ENCODE measurements at regions not wholly inside any gene's neighbourhood (a gene's known extent, or its start where the extent isn't known, plus 50 kb on each side); places are given as distances from the start of the nearest gene placed in this dataset.

DNA sequence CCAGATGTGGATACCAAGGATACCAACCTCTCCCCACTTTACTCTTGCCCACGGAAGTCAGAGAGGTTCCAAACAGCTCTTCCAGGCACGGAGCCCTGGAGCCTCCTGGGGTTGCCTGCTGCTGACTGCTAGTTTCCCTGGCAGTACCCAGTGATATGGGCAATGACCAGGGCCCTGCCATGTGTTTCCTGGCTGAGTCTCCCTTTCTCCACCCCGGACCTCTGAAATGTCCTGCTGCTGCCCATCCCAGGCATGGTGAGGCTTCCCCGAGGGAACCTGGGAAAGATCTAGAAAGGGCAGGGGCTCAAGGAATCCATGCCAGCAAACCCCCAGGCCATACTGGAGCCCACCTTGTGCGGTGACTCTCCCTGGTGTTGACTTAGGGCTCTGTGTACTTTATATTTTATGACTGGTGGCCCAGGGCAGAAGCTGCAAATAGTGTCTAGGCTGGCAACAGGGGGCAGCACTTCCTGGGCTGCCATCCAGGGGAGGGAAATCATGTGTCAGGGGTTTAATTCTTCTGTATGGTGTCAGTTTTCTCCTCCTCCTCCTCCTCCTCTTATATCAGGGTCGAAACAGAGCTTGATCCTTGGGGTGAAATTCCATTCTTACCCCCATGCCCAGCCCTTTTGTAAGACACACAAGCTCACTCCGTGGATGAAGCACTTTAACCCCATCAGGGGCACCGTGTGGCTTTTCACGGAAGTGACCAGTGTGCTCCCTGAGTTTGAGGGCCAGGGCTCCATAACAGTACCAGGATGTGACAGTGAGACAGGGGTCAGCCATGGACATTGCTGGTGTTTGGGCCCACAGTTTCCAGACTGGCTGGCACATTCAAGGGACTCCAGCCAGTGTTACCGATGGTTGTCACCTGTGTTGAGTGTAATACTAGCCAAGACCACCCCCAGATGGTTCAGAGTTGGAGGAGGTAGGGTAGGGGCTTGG lies 62.4 kb upstream of the GDF10 start:
- DNase-seq = no peak

- DNase-seq = no peak
Measured at GRCh38 chr10:47238331-47239095, 61.5 kb upstream of the GDF10 start.

DNA sequence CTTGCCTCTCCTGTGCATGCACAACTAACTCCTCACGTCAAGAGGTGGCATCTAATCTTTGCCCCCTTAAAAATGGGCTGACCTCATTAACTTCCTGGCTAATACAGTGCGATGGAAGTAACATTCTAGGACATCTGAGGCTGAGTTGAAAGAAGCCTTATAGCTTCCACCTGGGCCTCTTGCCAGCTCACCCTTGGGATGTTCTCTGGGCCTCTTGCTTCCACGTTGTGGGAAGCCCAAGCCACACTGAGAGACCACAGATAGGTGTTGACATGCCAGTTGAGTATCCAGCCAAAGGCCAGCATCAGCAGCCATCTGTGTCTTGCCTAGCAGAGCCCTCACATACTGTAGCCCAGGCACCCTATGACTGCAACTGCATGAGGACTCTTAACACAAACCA lies 60.8 kb upstream of the GDF10 start:
- DNase-seq = no peak

- DNase-seq = no peak
Measured at GRCh38 chr10:47240173-47240572, 59.8 kb upstream of the GDF10 start.

DNA sequence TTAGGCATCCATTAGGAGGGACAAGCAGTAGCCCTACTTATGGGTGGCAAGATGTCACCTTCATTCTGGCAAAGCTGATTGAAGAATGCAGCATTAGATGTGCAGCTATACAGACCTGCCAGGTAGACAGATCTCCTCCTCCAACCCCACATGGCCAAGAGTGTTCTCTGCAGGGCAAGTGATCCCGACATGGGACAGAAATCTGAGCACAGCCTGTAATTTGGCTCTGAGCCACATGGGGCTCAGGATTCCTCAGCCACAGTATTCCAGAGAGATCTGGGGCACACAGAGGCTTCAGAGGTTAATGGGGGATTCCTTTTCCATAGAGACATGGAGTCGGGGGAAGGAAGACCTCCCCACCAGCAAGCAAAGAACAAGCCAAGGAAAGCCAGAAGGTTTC lies 58.7 kb upstream of the GDF10 start:
- DNase-seq = no peak

GRCh38 chr10:47241946-47242867 lies 57.8 kb upstream of the GDF10 start:
- DNase-seq = no peak

- DNase-seq = no peak
Measured at GRCh38 chr10:47243356-47243755, 56.6 kb upstream of the GDF10 start.

DNA sequence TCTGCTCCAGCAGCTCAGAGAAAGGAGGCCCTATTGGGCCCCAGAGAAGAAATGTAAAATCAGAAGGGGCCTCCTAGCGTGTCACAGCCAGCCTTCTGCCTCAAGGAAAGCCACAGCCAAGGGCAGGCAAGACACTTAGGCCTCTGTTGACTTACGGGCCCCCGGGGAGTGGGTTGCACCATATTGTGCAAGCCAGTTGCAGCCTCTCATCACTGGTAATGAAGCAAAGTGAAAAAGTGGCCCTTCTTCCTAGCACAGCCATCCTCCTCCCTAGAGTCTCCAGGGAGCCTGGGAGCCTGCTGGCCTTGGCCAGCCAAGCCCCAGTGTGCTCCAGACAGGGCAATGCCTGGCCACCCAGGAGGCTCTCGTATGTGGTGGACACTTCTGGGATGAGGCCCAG lies 56.2 kb upstream of the GDF10 start:
- no peak for DNase-seq

DNA sequence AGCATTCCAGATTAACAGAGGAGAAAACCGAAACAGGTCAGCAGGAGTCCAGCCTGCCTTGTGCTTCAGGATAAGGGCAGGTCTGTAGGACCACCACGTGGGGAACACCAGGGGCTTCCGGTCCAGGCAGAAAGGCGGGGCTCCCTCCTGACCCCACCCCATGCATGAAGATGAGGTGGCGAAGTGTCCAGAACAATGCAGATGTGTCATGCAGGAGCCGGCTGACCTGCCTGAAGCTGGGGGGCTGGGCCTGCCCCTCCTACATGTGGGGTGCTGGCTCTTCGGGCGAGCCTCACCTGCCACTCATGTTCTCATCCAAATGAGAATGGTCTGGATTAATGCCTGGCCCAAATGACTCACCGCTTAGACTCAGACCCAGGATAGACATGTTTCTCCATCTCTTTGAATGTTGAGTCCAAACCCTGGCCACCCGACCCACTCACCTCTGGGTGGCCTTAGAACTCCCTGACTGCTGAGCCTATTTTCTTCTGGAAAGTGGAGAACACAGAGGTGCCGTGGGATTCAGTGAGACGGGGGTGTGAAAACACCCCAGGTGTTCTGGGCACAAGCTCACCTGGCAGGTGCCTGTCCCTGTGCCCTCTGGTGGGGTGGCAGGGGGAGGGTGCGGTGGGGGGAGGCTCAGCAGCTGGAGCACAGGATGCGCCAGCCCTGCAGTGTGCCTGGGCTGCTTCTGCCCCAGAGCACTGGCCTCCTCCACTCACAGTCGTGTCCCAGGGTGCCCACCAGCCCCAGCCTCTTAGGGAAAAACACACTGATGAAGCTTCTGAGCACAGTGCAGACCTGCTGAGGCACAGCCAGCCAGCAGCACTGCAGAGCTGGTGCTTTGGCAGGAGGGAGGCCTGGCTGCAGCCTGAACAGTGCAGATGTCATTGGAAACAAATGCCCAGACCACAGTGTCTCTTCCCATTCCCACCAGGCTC lies 55.2 kb upstream of the GDF10 start:
- no peak for DNase-seq

- DNase-seq = no peak
Measured at GRCh38 chr10:47245731-47246350, 54.2 kb upstream of the GDF10 start.

DNA sequence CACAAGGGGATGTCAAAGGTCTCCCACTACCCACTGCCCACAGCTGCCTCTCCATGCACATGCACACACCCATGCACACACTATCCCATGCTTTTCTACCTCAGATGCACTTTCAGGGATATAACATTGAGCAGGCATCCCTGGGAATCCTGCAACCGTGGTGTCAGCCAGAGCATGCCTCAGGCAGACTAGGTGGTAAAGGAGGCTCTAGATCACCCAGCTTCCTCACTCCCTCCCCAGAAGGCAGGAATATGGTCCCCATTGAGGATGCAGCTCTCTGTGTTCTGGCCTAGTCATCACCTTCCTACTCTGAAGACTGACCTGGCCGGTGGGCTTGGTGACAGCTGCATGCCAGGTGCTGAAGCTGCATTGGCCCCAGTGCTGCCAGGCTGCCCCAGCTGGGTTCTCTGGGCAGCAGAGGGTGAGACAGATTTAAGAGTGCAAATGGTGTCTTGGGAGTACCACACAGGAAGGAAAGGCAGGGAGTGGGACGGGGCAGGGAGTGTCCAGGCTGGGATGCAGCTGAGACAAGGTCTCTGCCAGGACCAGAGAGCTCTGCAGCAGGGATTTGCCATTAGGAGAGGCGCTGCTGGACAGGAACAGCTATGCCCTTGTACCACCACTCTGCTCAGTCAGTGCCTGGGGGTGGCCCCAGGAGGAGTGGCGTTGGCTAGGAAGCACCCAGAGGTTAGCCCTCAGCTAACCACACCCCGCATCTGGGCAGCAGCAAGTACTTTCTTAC lies 53.4 kb upstream of the GDF10 start:
- no peak for DNase-seq

- DNase-seq = no peak
Measured at GRCh38 chr10:47247148-47248059, 52.6 kb upstream of the GDF10 start.

- no peak for DNase-seq
Measured at GRCh38 chr10:47248386-47249090, 51.5 kb upstream of the GDF10 start.

- no peak for DNase-seq
Measured at GRCh38 chr10:47249881-47250280, 50.1 kb upstream of the GDF10 start.

All from stimulated activated CD4-positive, alpha-beta T cell treated with anti-CD3 and anti-CD28 coated beads, Interleukin-12 subunit alpha, Interleukin-12 subunit beta, amount 100 ng/mL, for 4 hours (primary cell).